IMR-90 (cell line): ENCODE measurements at regions not wholly inside any gene's neighbourhood (a gene's known extent, or its start where the extent isn't known, plus 50 kb on each side); places are given as distances from the start of the nearest gene placed in this dataset.

Experiments
- ATAC-seq: fragments of 200-7000 bp; cut with Tn5 transposase; 2 replicates; pipeline ENCODE4 v1.9.1; 2020; ENCODE audit warnings: low read depth, mild to moderate bottlenecking, moderate library complexity
- BruUV-seq: library from RNA; stranded (reverse); fragments of 400-500 nt; replicated peaks from 2 replicates; lab custom pipeline; 2021; lab: Mats Ljungman, UMichigan
- CTCF ChIA-PET: fragments of 300-600 bp; formaldehyde crosslinking; extraction: SDS; loops from one replicate; lab custom pipeline; 2021; ENCODE audit warnings: antibody characterized with exemption; lab: Yijun Ruan, JAX
- POLR2A ChIA-PET: fragments of 300-600 bp; sonication (Branson Sonifier 250); formaldehyde crosslinking; loops from one replicate; lab custom pipeline; 2022; ENCODE audit warnings: antibody characterized with exemption; ENCODE audit not compliant: unreplicated experiment; lab: Charles Lee
- DNase-seq: peaks from one replicate; pipeline ENCODE4 v3.0.0; 2013
- H2AFZ ChIP-seq: replicated peaks from 2 replicates; pipeline ENCODE3; 2013; ENCODE audit warnings: low read length, mild to moderate bottlenecking; ENCODE audit not compliant: poor library complexity
- H2AK5ac ChIP-seq: 2 replicates; pipeline ENCODE4 v1.6.1; 2013; ENCODE audit warnings: low read depth, low read length, inconsistent platforms
- H2AK9ac ChIP-seq: replicated peaks from 2 replicates; pipeline ENCODE3; 2013; ENCODE audit warnings: mild to moderate bottlenecking, low read depth, low read length, moderate library complexity; ENCODE audit not compliant: poor library complexity
- H2BK120ac ChIP-seq: 2 replicates; pipeline ENCODE4 v1.6.1; 2013; ENCODE audit warnings: low read depth, low read length, inconsistent platforms
- H2BK15ac ChIP-seq: 3 replicates; pipeline ENCODE4 v1.6.1; 2013; ENCODE audit warnings: low read depth, low read length, inconsistent platforms
- H2BK20ac ChIP-seq: 2 replicates; pipeline ENCODE4 v1.6.1; 2013; ENCODE audit warnings: low read depth, mild to moderate bottlenecking, inconsistent platforms, low read length, moderate library complexity
- H2BK5ac ChIP-seq: 2 replicates; pipeline ENCODE4 v1.6.1; 2013; ENCODE audit warnings: mild to moderate bottlenecking, low read depth, low read length, inconsistent platforms; ENCODE audit not compliant: poor library complexity, severe bottlenecking
- H3K14ac ChIP-seq: replicated peaks from 2 replicates; pipeline ENCODE4 v1.6.1; 2013; ENCODE audit warnings: low read depth, low read length, inconsistent platforms
- H3K18ac ChIP-seq: 2 replicates; pipeline ENCODE4 v1.6.1; 2013; ENCODE audit warnings: low read depth, low read length, control low read depth
- H3K23ac ChIP-seq: 2 replicates; pipeline ENCODE4 v1.6.1; 2013; ENCODE audit warnings: low read depth, low read length, inconsistent platforms
- H3K27ac ChIP-seq: 2 replicates; pipeline ENCODE4 v1.5.1; 2013; ENCODE audit warnings: mild to moderate bottlenecking, control low read depth, low read length; ENCODE audit not compliant: insufficient read depth
- H3K27me3 ChIP-seq: 2 replicates; pipeline ENCODE4 v1.6.1; 2013; ENCODE audit warnings: low read length; ENCODE audit not compliant: control insufficient read depth, insufficient read depth
- H3K36me3 ChIP-seq: 2 replicates; pipeline ENCODE4 v1.6.1; 2013; ENCODE audit warnings: low read length, mixed read lengths; ENCODE audit not compliant: control insufficient read depth, insufficient read depth
- H3K4ac ChIP-seq: 2 replicates; pipeline ENCODE4 v1.6.1; 2013; ENCODE audit warnings: low read depth, low read length, inconsistent platforms
- H3K4me1 ChIP-seq: 2 replicates; pipeline ENCODE4 v1.6.1; 2013; ENCODE audit warnings: low read length, mixed read lengths; ENCODE audit not compliant: control insufficient read depth, insufficient read depth
- H3K4me2 ChIP-seq: 2 replicates; pipeline ENCODE4 v1.6.1; 2013; ENCODE audit warnings: low read depth, mild to moderate bottlenecking, control low read depth, low read length, moderate library complexity
- H3K4me3 ChIP-seq: 2 replicates; pipeline ENCODE4 v1.5.1; 2013; ENCODE audit warnings: low read depth, mild to moderate bottlenecking, control low read depth, low read length, moderate library complexity; ENCODE audit not compliant: insufficient read depth
- H3K56ac ChIP-seq: 2 replicates; pipeline ENCODE4 v1.6.1; 2013; ENCODE audit warnings: low read length, inconsistent platforms; ENCODE audit not compliant: insufficient read depth; ENCODE audit errors: extremely low read depth
- H3K79me1 ChIP-seq, 2 experiments: 2 replicates each; pipeline ENCODE4 v1.6.1; 2013; ENCODE audit warnings: low read length in 2 of 2, inconsistent platforms in 1 of 2, low read depth in 1 of 2
- H3K9ac ChIP-seq: 2 replicates; pipeline ENCODE4 v1.6.1; 2013; ENCODE audit warnings: low read depth, low read length, control low read depth
- H3K9me1 ChIP-seq: 2 replicates; pipeline ENCODE4 v1.6.1; 2013; ENCODE audit warnings: low read length, inconsistent platforms; ENCODE audit not compliant: insufficient read depth
- H3K9me3 ChIP-seq: 2 replicates; pipeline ENCODE4 v1.6.1; 2013; ENCODE audit warnings: low read length; ENCODE audit not compliant: control insufficient read depth, insufficient read depth
- H4K20me1 ChIP-seq: 2 replicates; pipeline ENCODE4 v1.6.1; 2013; ENCODE audit warnings: low read length, inconsistent platforms; ENCODE audit not compliant: insufficient read depth
- H4K5ac ChIP-seq: 2 replicates; pipeline ENCODE4 v1.6.1; 2013; ENCODE audit warnings: mild to moderate bottlenecking, low read depth, low read length, control low read depth
- H4K8ac ChIP-seq, 2 experiments: 2 replicates each; pipeline ENCODE4 v1.6.1; 2013; ENCODE audit warnings: low read depth in 2 of 2, low read length in 2 of 2, control low read depth in 1 of 2, inconsistent platforms in 1 of 2
- H4K91ac ChIP-seq: 2 replicates; pipeline ENCODE4 v1.6.1; 2013; ENCODE audit warnings: low read depth, low read length, inconsistent platforms; ENCODE audit not compliant: insufficient read depth
- BHLHE40 ChIP-seq: fragments of 150-350 bp; IDR thresholded peaks from 2 replicates; pipeline ENCODE4 v1.6.1; 2016; ENCODE audit warnings: mild to moderate bottlenecking, low read depth, low read length
- CTCF ChIP-seq: conservative IDR thresholded peaks from 2 replicates; pipeline ENCODE4 v1.5.1; 2012; ENCODE audit warnings: mild to moderate bottlenecking, low read depth, low read length, improper control_type of control experiment
- ELK1 ChIP-seq: fragments of 150-350 bp; IDR thresholded peaks from 2 replicates; pipeline ENCODE4 v1.6.1; 2016; ENCODE audit warnings: low read depth, mild to moderate bottlenecking, low read length, moderate library complexity, borderline replicate concordance
- FOS ChIP-seq: fragments of 150-350 bp; IDR thresholded peaks from 2 replicates; pipeline ENCODE4 v1.6.1; 2016; ENCODE audit warnings: low read depth, low read length
- MAFK ChIP-seq: IDR thresholded peaks from 2 replicates; pipeline ENCODE4 v1.6.1; 2012; ENCODE audit warnings: low read depth, low read length, improper control_type of control experiment
- MXI1 ChIP-seq: IDR thresholded peaks from 2 replicates; pipeline ENCODE4 v1.6.1; 2012; ENCODE audit warnings: low read depth, mild to moderate bottlenecking, low read length, moderate library complexity, borderline replicate concordance
- NFE2L2 ChIP-seq: fragments of 150-350 bp; IDR thresholded peaks from 2 replicates; pipeline ENCODE4 v1.6.1; 2016; ENCODE audit warnings: low read depth, mild to moderate bottlenecking, low read length
- POLR2A ChIP-seq: IDR thresholded peaks from 2 replicates; pipeline ENCODE4 v1.6.1; 2012; ENCODE audit warnings: mild to moderate bottlenecking, low read depth, low read length
- RAD21 ChIP-seq: IDR thresholded peaks from 2 replicates; pipeline ENCODE4 v1.6.1; 2012; ENCODE audit warnings: low read length, improper control_type of control experiment
- RFX5 ChIP-seq: IDR thresholded peaks from 2 replicates; pipeline ENCODE4 v1.8.0; 2012; ENCODE audit warnings: low read depth, mild to moderate bottlenecking, low read length, moderate library complexity
- SMC3 ChIP-seq: fragments of 150-350 bp; IDR thresholded peaks from 2 replicates; pipeline ENCODE4 v1.6.1; 2016; ENCODE audit warnings: low read depth, mild to moderate bottlenecking, antibody characterized with exemption, low read length, moderate library complexity
- USF2 ChIP-seq: fragments of 150-350 bp; IDR thresholded peaks from 2 replicates; pipeline ENCODE4 v1.6.1; 2017; ENCODE audit warnings: mild to moderate bottlenecking, antibody characterized with exemption, low read length, low read depth
- dilution Hi-C: fragments of 300-500 bp; cut with HindIII; formaldehyde crosslinking; loops from one replicate; pipeline ENCODE4 v1.14.3; 2018; ENCODE audit warnings: low sequenced_read_pairs; ENCODE audit not compliant: unreplicated experiment
- in situ Hi-C: fragments of 300-500 bp; cut with MboI; formaldehyde crosslinking; loops from 3 replicates; pipeline ENCODE4 v1.14.3; 2019; ENCODE audit warnings: low sequenced_read_pairs, inconsistent platforms, mixed read lengths
- intact Hi-C: fragments of 100-400 bp; cut with micrococcal nuclease; formaldehyde crosslinking; loops from 2 replicates; pipeline ENCODE4 v1.10.0; 2022

GRCh38 chr3:106806964-106807363 lies 570.3 kb upstream of the CCDC54 start:
- Histone ChIP-seq H3K9me3 (no peaks in the 10 kb centered on the region), H3K79me1 (no peaks in the 10 kb centered on the region), H4K5ac (no peak overlapping the region), H3K4ac (no peak overlapping the region), H3K27ac (no peak overlapping the region), H2BK5ac (no peak overlapping the region), H2BK120ac (no peak overlapping the region), H3K36me3 (no peaks in the 10 kb centered on the region), H4K91ac (no peak overlapping the region), H2AFZ (no peak overlapping the region), H2AK9ac (no peak overlapping the region), H3K27me3 (no peaks in the 10 kb centered on the region), H2BK20ac (no peak overlapping the region), H2BK15ac (no peak overlapping the region), H3K14ac (no peak overlapping the region), H3K4me3 (no peak overlapping the region), H3K18ac (no peak overlapping the region), H3K9me1 (no peaks in the 10 kb centered on the region), H4K20me1 (no peaks in the 10 kb centered on the region), H3K9ac (no peak overlapping the region), H3K4me1 (peaks cover 2% of the 10 kb centered on the region; the same call in 1 of the 2 replicates), H3K23ac (no peak overlapping the region), H4K8ac (no peak overlapping the region), H3K4me2 (no peak overlapping the region), H3K56ac (no peak overlapping the region), H2AK5ac (no peak overlapping the region)
- in situ Hi-C loops (no loop called here), dilution Hi-C loops (no loop called here), intact Hi-C loops (no loop called here)
- ChIA-PET POLR2A (no interaction called here), CTCF (no interaction called here)
- ATAC-seq (no peak), DNase-seq (no peak)
- TF ChIP-seq BHLHE40, result no peak
- no peak for TF ChIP-seq RFX5
- TF ChIP-seq MXI1, result no peak
- TF ChIP-seq ELK1, result no peak
- TF ChIP-seq CTCF, result no peak
- TF ChIP-seq MAFK, result no peak
- TF ChIP-seq NFE2L2, result no peak
- no peak for TF ChIP-seq RAD21
- no peak for TF ChIP-seq SMC3
- no peak for TF ChIP-seq FOS
- no peak for TF ChIP-seq USF2
- no peak for TF ChIP-seq POLR2A
- BruUV-seq, result no TSS peak
